RWPE2 (cell line): ENCODE measurements at regions not wholly inside any gene's neighbourhood (a gene's known extent, or its start where the extent isn't known, plus 50 kb on each side); places are given as distances from the start of the nearest gene placed in this dataset.

Source experiments
- ATAC-seq: fragments of 200-7000 bp; cut with Tn5 transposase; 3 replicates; pipeline ENCODE4 v1.9.1; 2021; ENCODE audit warnings: low read depth
- DNase-seq: peaks from one replicate; pipeline ENCODE4 v3.0.0-alpha.2; 2020; ENCODE audit warnings: low spot score
- H3K27ac ChIP-seq: fragments of 450-650 bp; 2 replicates; pipeline ENCODE4 v1.5.1; 2017; ENCODE audit warnings: mild to moderate bottlenecking; ENCODE audit not compliant: poor library complexity, severe bottlenecking
- H3K27me3 ChIP-seq: fragments of 250-450 bp; sonication (Bioruptor Pico); 2 replicates; pipeline ENCODE4 v1.5.1; 2021; ENCODE audit warnings: mild to moderate bottlenecking, moderate library complexity; ENCODE audit not compliant: insufficient read depth, poor library complexity, severe bottlenecking
- H3K36me3 ChIP-seq: fragments of 250-450 bp; sonication (Bioruptor Pico); 2 replicates; pipeline ENCODE4 v1.5.1; 2020; ENCODE audit warnings: low read depth, mild to moderate bottlenecking, moderate library complexity
- H3K4me1 ChIP-seq: fragments of 250-450 bp; sonication (Bioruptor Pico); 2 replicates; pipeline ENCODE4 v1.5.1; 2021; ENCODE audit warnings: mild to moderate bottlenecking, moderate library complexity; ENCODE audit not compliant: insufficient read depth, poor library complexity, severe bottlenecking
- H3K4me3 ChIP-seq: fragments of 250-450 bp; sonication (Bioruptor Pico); 2 replicates; pipeline ENCODE4 v1.5.1; 2021; ENCODE audit warnings: mild to moderate bottlenecking, moderate library complexity; ENCODE audit not compliant: severe bottlenecking
- H3K9me3 ChIP-seq: fragments of 250-450 bp; sonication (Bioruptor Pico); 2 replicates; pipeline ENCODE4 v1.5.1; 2021; ENCODE audit warnings: mild to moderate bottlenecking, moderate library complexity; ENCODE audit not compliant: severe bottlenecking
- TF ChIP-seq, protein P1 (sequence below): fragments of 450-650 bp; IDR thresholded peaks from one replicate; pipeline ENCODE4 v1.5.1; 2017; ENCODE audit warnings: mild to moderate bottlenecking, moderate library complexity; ENCODE audit not compliant: poor library complexity, severe bottlenecking

DNA sequence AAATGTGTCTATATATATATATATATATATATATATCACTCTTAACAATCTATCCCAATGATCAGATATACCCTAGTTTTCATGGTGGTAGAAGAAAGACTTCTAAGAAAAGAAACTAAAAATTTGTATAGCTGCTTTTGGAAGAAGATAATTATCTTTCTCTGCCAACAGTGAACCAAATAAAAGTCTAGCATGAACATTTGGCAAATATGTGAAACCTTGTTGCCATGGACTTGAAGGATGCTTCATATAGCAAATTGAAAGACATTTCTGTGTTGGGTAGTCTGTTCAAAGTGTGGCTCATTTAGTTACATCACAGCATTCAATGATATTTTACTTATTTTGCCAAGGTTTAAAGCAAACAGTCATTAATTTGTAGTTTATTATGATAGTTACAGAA is 219.9 kb upstream of the NECTIN3 start:
- H3K27ac ChIP-seq, result no peak overlapping the region
- no peak for ATAC-seq
- no peak for DNase-seq
- no peaks in the 10 kb centered on the region for H3K36me3 ChIP-seq
- no peaks in the 10 kb centered on the region for H3K9me3 ChIP-seq
- no peaks in the 10 kb centered on the region for H3K4me1 ChIP-seq
- no peak overlapping the region for H3K4me3 ChIP-seq
- H3K27me3 ChIP-seq, result no peaks in the 10 kb centered on the region
- TF ChIP-seq, protein P1, sequence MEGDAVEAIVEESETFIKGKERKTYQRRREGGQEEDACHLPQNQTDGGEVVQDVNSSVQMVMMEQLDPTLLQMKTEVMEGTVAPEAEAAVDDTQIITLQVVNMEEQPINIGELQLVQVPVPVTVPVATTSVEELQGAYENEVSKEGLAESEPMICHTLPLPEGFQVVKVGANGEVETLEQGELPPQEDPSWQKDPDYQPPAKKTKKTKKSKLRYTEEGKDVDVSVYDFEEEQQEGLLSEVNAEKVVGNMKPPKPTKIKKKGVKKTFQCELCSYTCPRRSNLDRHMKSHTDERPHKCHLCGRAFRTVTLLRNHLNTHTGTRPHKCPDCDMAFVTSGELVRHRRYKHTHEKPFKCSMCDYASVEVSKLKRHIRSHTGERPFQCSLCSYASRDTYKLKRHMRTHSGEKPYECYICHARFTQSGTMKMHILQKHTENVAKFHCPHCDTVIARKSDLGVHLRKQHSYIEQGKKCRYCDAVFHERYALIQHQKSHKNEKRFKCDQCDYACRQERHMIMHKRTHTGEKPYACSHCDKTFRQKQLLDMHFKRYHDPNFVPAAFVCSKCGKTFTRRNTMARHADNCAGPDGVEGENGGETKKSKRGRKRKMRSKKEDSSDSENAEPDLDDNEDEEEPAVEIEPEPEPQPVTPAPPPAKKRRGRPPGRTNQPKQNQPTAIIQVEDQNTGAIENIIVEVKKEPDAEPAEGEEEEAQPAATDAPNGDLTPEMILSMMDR, result no peak

DNA sequence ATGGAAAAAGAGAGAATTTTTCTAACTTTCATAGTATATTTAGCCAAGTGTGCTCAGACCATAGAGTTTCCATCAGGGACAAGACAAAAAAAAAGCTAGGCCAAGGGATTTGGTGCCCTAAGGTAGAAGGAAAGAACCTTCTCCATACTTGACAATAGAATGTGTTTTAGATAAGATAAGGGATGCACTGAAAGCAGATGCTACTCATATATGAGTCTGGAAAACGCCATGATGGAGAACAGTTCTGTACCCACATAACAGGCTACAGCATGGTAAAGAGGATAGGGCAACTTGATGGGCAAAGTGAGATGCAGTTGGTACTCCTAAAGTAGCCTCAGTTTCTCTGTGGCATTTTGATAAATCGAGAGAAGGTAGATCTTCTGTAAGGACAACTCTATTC is 216.4 kb upstream of the NECTIN3 start:
- Histone ChIP-seq H3K4me3 (no peak overlapping the region), H3K9me3 (no peaks in the 10 kb centered on the region), H3K4me1 (no peaks in the 10 kb centered on the region), H3K27me3 (no peaks in the 10 kb centered on the region), H3K27ac (no peak overlapping the region), H3K36me3 (no peaks in the 10 kb centered on the region)
- DNase-seq (no peak), ATAC-seq (no peak)
- TF ChIP-seq, protein P1, result no peak

DNA sequence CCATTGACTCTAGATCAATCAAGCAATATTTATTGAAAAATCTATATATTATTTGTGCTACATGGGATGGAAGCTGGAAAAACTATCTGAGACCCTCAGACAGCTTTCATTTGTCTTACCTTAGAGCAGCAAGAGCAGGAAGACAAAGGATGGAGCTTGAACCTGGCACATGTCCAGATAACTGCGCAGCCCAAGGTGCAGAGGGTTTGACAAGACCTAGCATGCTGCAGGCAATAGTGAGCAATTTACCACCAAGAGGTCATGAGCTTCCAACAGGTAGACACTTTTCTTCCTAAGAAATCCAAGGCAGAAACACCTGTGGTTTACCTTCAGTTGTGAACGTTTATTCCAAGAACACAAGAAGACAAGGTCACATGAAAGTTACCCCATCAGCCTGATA is 214.7 kb upstream of the NECTIN3 start:
- Histone ChIP-seq H3K9me3 (no peaks in the 10 kb centered on the region), H3K27me3 (no peaks in the 10 kb centered on the region), H3K36me3 (no peaks in the 10 kb centered on the region), H3K27ac (no peak overlapping the region), H3K4me1 (no peaks in the 10 kb centered on the region), H3K4me3 (no peak overlapping the region)
- DNase-seq, result no peak
- ATAC-seq, result no peak
- TF ChIP-seq, protein P1, result no peak

DNA sequence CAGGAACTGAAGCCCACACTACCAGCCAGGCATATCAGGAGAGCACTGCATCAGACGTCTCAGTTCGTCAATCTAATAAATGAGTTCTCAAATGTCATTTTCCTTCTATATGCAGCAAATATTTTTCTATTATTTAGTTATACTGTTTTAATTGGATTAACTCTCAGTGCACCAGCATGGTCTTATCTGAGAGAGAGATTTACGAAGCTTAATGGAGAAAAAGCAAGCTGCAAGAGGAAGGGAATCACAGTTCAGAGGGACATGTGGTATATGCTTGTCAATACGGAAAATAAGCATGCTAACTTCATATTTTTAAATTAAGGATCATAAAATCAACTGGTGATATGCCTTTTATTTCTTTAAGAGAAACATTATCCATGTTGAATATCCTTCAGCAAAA is 213.1 kb upstream of the NECTIN3 start:
- TF ChIP-seq, protein P1, result no peak
- H3K9me3 ChIP-seq, result no peaks in the 10 kb centered on the region
- no peak for ATAC-seq

DNA sequence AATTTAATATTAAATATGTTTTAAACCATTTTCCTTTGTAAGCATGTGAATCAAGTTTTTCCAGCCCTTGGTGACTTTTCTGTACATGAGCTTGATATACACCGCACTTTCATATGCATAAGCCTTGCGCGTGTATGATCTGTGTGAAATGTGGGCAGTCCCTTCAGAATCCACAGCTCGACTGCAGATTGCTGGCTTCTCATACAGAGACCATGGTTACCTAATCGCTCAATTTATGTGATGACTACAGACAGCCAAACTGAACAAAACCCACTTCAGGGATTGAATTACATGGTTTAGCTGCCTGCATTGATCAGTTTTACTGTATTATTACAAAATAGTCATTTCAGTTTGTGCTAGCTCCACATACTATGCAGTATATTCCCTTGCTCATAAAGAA is 212.3 kb upstream of the NECTIN3 start:
- TF ChIP-seq, protein P1, result no peak
- H3K27ac ChIP-seq, result no peak overlapping the region
- DNase-seq (no peak), ATAC-seq (no peak)
- H3K36me3 ChIP-seq, result no peaks in the 10 kb centered on the region
- no peaks in the 10 kb centered on the region for H3K4me1 ChIP-seq
- no peaks in the 10 kb centered on the region for H3K9me3 ChIP-seq
- H3K4me3 ChIP-seq, result no peak overlapping the region
- no peaks in the 10 kb centered on the region for H3K27me3 ChIP-seq

More for the DNA sequence above, 213.1 kb upstream of the NECTIN3 start:
- H3K27me3 ChIP-seq, result no peaks in the 10 kb centered on the region
- no peak overlapping the region for H3K4me3 ChIP-seq
- H3K27ac ChIP-seq, result no peak overlapping the region
- H3K36me3 ChIP-seq, result no peaks in the 10 kb centered on the region
- H3K4me1 ChIP-seq, result no peaks in the 10 kb centered on the region
- DNase-seq, result no peak
